ENCODE measurements at regions not wholly inside any gene's neighbourhood (a gene's known extent, or its start where the extent isn't known, plus 50 kb on each side); places are given as distances from the start of the nearest gene placed in this dataset.

DNA sequence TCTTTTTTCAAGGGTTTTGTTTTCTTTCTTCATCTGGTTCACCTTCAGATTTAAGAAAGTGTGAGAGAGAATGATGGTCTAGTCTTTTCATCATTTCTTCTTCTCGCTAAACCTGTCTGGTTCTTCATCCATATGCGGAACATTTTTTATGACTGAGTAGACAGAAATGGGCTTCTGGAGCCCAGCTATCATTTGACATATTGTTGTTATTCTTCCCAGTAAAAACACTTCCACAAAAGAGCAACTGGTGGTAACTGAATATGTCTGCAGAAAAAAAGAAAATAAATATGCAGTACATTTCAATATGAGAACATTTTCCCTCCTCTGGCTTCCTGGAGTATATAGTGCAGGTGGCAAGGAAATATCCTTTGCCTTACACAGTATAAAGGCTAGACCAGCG is 209.5 kb downstream of the JCAD start:
- no peak overlapping the region for H2AFZ ChIP-seq (ENCODE audit: low read depth)
- no peaks in the 10 kb centered on the region for H4K20me1 ChIP-seq (ENCODE audit: insufficient read depth)
- H3K27me3 ChIP-seq (ENCODE audit: insufficient read depth, low read depth): no peaks in the 10 kb centered on the region
- H3K27ac ChIP-seq: no peak overlapping the region
- no peaks in the 10 kb centered on the region for H3K36me3 ChIP-seq (ENCODE audit: insufficient read depth)
- no peak overlapping the region for H3K4me3 ChIP-seq (IDR thresholded peaks at IDR 0.05; ENCODE audit: insufficient read depth, low read depth, low read length)
- H3K9ac ChIP-seq: no peak overlapping the region
- H3K79me2 ChIP-seq (ENCODE audit: insufficient read depth, low read depth): no peaks in the 10 kb centered on the region
- TF ChIP-seq, protein P1, sequence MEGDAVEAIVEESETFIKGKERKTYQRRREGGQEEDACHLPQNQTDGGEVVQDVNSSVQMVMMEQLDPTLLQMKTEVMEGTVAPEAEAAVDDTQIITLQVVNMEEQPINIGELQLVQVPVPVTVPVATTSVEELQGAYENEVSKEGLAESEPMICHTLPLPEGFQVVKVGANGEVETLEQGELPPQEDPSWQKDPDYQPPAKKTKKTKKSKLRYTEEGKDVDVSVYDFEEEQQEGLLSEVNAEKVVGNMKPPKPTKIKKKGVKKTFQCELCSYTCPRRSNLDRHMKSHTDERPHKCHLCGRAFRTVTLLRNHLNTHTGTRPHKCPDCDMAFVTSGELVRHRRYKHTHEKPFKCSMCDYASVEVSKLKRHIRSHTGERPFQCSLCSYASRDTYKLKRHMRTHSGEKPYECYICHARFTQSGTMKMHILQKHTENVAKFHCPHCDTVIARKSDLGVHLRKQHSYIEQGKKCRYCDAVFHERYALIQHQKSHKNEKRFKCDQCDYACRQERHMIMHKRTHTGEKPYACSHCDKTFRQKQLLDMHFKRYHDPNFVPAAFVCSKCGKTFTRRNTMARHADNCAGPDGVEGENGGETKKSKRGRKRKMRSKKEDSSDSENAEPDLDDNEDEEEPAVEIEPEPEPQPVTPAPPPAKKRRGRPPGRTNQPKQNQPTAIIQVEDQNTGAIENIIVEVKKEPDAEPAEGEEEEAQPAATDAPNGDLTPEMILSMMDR (conservative IDR thresholded peaks at IDR 0.05; ENCODE audit: low read depth, low read length): no peak
- no peaks in the 10 kb centered on the region for H3K4me1 ChIP-seq (ENCODE audit: low read depth, poor library complexity, severe bottlenecking)
- no peak overlapping the region for H3K4me2 ChIP-seq

DNA sequence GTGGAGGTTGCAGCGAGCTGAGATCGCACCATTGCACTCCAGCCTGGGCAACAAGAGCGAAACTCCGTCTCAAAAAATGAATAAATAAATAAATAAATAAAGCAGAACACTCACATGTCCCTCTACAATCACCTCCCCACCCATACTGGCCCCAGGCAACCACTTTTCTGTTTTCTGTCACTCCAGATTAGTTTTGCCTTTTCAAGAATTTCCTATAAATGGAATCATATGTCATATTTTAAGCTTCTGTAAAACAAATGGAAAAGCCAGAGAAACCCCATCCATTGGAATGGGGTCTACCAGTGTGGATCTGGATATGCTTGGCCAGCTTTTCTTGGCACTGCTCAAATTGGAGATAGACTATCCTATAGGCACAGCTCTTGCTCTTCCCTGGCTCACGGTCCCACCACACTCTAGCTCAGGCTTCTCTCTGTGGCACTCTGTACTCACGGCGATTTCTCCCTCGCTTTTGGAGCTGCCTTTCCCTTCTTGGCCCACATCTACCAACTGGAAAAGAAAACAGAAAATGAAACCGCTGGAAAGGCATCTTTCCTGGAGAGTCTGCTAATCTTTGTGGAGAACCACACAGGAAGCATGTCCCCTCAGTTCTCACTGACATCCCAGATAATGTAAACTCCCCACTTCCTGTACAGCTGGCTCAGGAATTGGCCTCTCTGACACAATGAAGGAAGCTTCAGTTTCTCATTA is 210.1 kb downstream of the JCAD start:
- TF ChIP-seq, protein P1 (conservative IDR thresholded peaks at IDR 0.05; ENCODE audit: low read depth, low read length): no peak
- Histone ChIP-seq H3K27me3 (ENCODE audit: insufficient read depth, low read depth) (no peaks in the 10 kb centered on the region), H4K20me1 (ENCODE audit: insufficient read depth) (no peaks in the 10 kb centered on the region), H3K36me3 (ENCODE audit: insufficient read depth) (no peaks in the 10 kb centered on the region), H3K27ac (no peak overlapping the region), H3K4me2 (no peak overlapping the region), H3K9ac (no peak overlapping the region), H3K4me1 (ENCODE audit: low read depth, poor library complexity, severe bottlenecking) (no peaks in the 10 kb centered on the region), H3K4me3 (IDR thresholded peaks at IDR 0.05; ENCODE audit: insufficient read depth, low read depth, low read length) (no peak overlapping the region), H3K79me2 (ENCODE audit: insufficient read depth, low read depth) (no peaks in the 10 kb centered on the region), H2AFZ (ENCODE audit: low read depth) (no peak overlapping the region)

DNA sequence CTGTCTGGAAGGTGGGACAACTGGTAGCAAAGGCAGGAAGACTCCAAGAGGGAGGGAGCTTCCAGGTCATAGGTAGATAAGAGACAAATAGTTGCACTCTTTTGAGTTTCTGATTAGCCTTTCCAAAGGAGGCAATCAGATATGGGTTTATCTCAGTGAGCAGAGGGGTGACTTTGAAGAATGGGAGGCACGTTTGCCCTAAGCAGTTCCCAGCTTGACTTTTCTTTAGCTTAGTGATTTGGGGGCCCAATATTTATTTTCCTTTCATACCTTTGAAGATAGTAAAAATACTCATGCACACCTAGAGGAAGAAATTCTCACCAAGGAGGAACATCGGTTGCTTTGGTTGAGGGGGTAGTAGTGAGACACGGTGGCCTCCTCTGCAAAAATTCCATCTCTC is 212.1 kb upstream of the SVIL start:
- Histone ChIP-seq H4K20me1 (ENCODE audit: insufficient read depth) (no peaks in the 10 kb centered on the region), H3K4me1 (ENCODE audit: low read depth, poor library complexity, severe bottlenecking) (no peaks in the 10 kb centered on the region), H3K36me3 (ENCODE audit: insufficient read depth) (no peaks in the 10 kb centered on the region), H3K27ac (no peak overlapping the region), H3K4me3 (IDR thresholded peaks at IDR 0.05; ENCODE audit: insufficient read depth, low read depth, low read length) (no peak overlapping the region), H3K4me2 (no peak overlapping the region), H3K9ac (no peak overlapping the region), H3K27me3 (ENCODE audit: insufficient read depth, low read depth) (no peaks in the 10 kb centered on the region), H3K79me2 (ENCODE audit: insufficient read depth, low read depth) (no peaks in the 10 kb centered on the region), H2AFZ (ENCODE audit: low read depth) (no peak overlapping the region)
- TF ChIP-seq, protein P1 (conservative IDR thresholded peaks at IDR 0.05; ENCODE audit: low read depth, low read length): no peak

- H3K4me3 ChIP-seq (IDR thresholded peaks at IDR 0.05; ENCODE audit: insufficient read depth, low read depth, low read length): no peak overlapping the region
- no peaks in the 10 kb centered on the region for H4K20me1 ChIP-seq (ENCODE audit: insufficient read depth)
- no peak overlapping the region for H3K9ac ChIP-seq
- TF ChIP-seq, protein P1 (conservative IDR thresholded peaks at IDR 0.05; ENCODE audit: low read depth, low read length): no peak
- H3K27me3 ChIP-seq (ENCODE audit: insufficient read depth, low read depth): no peaks in the 10 kb centered on the region
- H2AFZ ChIP-seq (ENCODE audit: low read depth): no peak overlapping the region
- no peaks in the 10 kb centered on the region for H3K4me1 ChIP-seq (ENCODE audit: low read depth, poor library complexity, severe bottlenecking)
- H3K4me2 ChIP-seq: no peak overlapping the region
- no peak overlapping the region for H3K27ac ChIP-seq
- H3K36me3 ChIP-seq (ENCODE audit: insufficient read depth): no peaks in the 10 kb centered on the region
- H3K79me2 ChIP-seq (ENCODE audit: insufficient read depth, low read depth): no peaks in the 10 kb centered on the region
Measured at GRCh38 chr10:29845166-29845565, 210.4 kb upstream of the SVIL start.

All from KMS-11 (cell line).